ENCODE measurements at regions not wholly inside any gene's neighbourhood (a gene's known extent, or its start where the extent isn't known, plus 50 kb on each side); places are given as distances from the start of the nearest gene placed in this dataset.

DNA sequence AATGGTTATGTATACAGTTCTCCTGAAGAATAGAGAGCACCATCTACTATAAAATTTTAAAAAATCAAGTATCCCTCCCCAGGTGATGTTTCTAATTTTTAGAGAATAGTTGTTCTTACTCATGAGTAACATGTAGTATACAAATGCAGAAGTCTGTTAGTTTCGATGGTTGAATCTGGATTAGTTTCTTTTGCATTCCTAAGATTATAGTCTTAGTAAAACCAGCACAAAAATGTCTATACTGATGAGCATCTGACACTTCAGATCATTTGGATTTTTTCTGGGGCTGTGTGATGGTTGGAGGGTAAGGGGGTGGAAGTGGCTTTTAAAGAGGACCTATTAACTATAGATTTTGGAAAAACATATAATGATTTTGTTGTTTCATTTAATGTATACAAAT, 167.3 kb upstream of the SGO1 start:
- DNase-seq (ENCODE audit: extremely low spot score in 2 of 2) = no peak
- no peaks in the 10 kb centered on the region for H3K4me1 ChIP-seq
- no peak for TF ChIP-seq POLR2AphosphoS5 (IDR thresholded peaks at IDR 0.05; ENCODE audit: insufficient read depth in 1 of 2, low read depth in 1 of 2)
- no peak for TF ChIP-seq POLR2A (IDR thresholded peaks at IDR 0.05)
- TF ChIP-seq, protein P1, sequence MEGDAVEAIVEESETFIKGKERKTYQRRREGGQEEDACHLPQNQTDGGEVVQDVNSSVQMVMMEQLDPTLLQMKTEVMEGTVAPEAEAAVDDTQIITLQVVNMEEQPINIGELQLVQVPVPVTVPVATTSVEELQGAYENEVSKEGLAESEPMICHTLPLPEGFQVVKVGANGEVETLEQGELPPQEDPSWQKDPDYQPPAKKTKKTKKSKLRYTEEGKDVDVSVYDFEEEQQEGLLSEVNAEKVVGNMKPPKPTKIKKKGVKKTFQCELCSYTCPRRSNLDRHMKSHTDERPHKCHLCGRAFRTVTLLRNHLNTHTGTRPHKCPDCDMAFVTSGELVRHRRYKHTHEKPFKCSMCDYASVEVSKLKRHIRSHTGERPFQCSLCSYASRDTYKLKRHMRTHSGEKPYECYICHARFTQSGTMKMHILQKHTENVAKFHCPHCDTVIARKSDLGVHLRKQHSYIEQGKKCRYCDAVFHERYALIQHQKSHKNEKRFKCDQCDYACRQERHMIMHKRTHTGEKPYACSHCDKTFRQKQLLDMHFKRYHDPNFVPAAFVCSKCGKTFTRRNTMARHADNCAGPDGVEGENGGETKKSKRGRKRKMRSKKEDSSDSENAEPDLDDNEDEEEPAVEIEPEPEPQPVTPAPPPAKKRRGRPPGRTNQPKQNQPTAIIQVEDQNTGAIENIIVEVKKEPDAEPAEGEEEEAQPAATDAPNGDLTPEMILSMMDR (IDR thresholded peaks at IDR 0.05) = no peak
- H3K27me3 ChIP-seq = no peaks in the 10 kb centered on the region
- H3K4me3 ChIP-seq = no peak overlapping the region
- H3K27ac ChIP-seq = no peak overlapping the region
- intact Hi-C loops (cut with DNase I) = no loop called here
- no peaks in the 10 kb centered on the region for H3K36me3 ChIP-seq
- H3K9me3 ChIP-seq = no peaks in the 10 kb centered on the region

DNA sequence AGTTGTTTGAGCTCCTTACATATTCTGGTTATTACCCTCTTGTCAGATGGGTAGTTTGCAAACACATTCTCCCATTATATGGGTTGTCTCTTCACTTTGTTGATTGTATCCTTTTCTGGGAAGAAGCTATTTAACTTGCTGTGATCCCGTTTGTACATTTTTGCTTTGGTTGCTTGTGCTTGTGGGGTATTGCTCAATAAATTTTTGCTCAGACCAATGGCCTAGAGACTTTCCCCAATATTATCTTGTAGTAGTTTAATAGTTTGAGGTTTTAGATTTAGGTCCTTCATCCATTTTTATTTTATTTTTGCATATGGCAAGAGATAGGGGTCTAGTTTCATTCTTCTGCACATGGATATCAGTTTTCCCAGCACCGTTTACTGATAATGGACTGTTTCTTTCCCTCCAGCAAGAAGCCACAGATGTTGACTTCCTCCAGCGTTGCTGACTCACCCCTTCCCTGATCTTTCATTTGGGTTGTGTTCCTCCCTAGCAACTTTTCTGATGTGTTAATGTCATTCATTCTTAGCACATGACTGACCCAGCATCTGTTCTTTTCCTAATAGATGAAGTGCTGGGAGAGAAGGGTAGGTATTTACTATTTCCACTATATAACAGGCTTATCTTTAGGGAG, 166.7 kb upstream of the SGO1 start:
- TF ChIP-seq, protein P1 (IDR thresholded peaks at IDR 0.05) = no peak
- TF ChIP-seq POLR2A (IDR thresholded peaks at IDR 0.05) (no peak), POLR2AphosphoS5 (IDR thresholded peaks at IDR 0.05; ENCODE audit: insufficient read depth in 1 of 2, low read depth in 1 of 2) (no peak)
- no peaks in the 10 kb centered on the region for H3K9me3 ChIP-seq
- no peak for DNase-seq (ENCODE audit: extremely low spot score in 2 of 2)
- H3K36me3 ChIP-seq = no peaks in the 10 kb centered on the region
- no peak overlapping the region for H3K4me3 ChIP-seq
- H3K4me1 ChIP-seq = no peaks in the 10 kb centered on the region
- no peaks in the 10 kb centered on the region for H3K27me3 ChIP-seq
- intact Hi-C loops (cut with DNase I) = no loop called here
- H3K27ac ChIP-seq = no peak overlapping the region

DNA sequence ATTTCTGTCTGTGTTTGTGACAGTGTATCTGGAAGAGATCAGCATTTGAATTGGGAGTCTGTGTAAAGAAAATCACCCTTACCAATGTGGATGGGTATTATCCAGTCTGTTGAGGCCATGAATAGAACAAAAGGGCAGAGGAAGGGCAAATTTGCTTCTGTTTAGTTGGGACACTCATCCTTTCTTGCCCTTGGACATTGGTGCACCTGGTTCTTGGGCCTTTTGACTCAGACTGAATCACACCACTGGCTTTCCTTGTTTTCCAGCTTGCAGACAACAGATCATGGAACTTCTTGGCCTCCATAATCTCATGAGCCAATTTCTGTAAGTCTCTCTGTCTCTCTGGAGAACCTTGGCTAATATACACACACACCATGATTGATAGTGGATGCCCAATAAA, 164.4 kb upstream of the SGO1 start:
- H3K27ac ChIP-seq = no peak overlapping the region
- intact Hi-C loops (cut with DNase I) = no loop called here
- H3K4me3 ChIP-seq = no peak overlapping the region
- no peaks in the 10 kb centered on the region for H3K4me1 ChIP-seq
- TF ChIP-seq POLR2AphosphoS5 (IDR thresholded peaks at IDR 0.05; ENCODE audit: insufficient read depth in 1 of 2, low read depth in 1 of 2) = no peak
- no peak for TF ChIP-seq POLR2A (IDR thresholded peaks at IDR 0.05)
- TF ChIP-seq, protein P1 (IDR thresholded peaks at IDR 0.05) = no peak
- no peak for DNase-seq (ENCODE audit: extremely low spot score in 2 of 2)
- no peaks in the 10 kb centered on the region for H3K27me3 ChIP-seq
- no peaks in the 10 kb centered on the region for H3K9me3 ChIP-seq
- H3K36me3 ChIP-seq = no peaks in the 10 kb centered on the region

DNA sequence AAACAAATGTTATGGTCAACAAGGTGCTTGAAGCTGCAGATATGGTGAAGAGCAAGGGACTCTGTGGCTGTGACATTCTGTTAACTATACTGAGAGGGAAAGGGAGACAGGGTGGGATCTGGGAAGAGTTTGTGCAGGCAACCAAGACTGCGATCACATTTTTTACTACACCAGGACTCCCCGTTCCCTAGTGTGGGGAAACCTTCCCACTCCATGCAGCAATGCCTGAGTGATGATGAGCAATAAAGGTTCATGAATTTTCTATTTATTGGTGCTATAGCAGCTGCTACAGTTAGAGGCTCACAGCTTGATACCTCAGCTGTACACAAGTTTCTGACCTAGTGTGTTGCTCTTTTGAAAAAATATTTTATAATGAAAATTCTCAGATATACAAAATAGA, 160.9 kb upstream of the SGO1 start:
- TF ChIP-seq, protein P1 (IDR thresholded peaks at IDR 0.05) = no peak
- no peak for TF ChIP-seq POLR2AphosphoS5 (IDR thresholded peaks at IDR 0.05; ENCODE audit: insufficient read depth in 1 of 2, low read depth in 1 of 2)
- TF ChIP-seq POLR2A (IDR thresholded peaks at IDR 0.05) = no peak
- DNase-seq (ENCODE audit: extremely low spot score in 2 of 2) = no peak
- Histone ChIP-seq H3K27me3 (no peaks in the 10 kb centered on the region), H3K4me3 (no peak overlapping the region), H3K9me3 (no peaks in the 10 kb centered on the region), H3K27ac (no peak overlapping the region), H3K4me1 (no peaks in the 10 kb centered on the region), H3K36me3 (no peaks in the 10 kb centered on the region)
- intact Hi-C loops (cut with DNase I) = no loop called here

DNA sequence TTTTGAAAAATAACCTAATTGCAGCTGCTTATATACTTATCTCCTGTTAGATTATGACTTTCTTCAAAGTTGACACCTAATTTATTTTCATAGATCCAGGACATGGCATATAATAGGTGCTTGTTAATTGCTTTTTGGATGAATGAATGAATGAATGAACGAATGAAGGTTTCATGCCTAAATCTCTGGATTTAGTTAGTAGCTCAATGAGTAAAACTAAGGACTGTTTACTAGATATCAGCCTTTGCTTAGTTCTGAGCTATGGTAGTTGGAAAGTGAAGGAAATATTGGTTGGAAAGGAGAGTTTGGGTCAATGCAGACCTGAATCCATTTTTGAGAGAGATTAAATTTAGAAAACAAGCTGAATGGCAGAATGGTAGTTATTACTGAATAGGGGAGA, 160.4 kb upstream of the SGO1 start:
- Histone ChIP-seq H3K36me3 (no peaks in the 10 kb centered on the region), H3K27ac (no peak overlapping the region), H3K4me3 (no peak overlapping the region), H3K27me3 (no peaks in the 10 kb centered on the region), H3K9me3 (no peaks in the 10 kb centered on the region), H3K4me1 (no peaks in the 10 kb centered on the region)
- TF ChIP-seq POLR2A (IDR thresholded peaks at IDR 0.05) (no peak), POLR2AphosphoS5 (IDR thresholded peaks at IDR 0.05; ENCODE audit: insufficient read depth in 1 of 2, low read depth in 1 of 2) (no peak)
- TF ChIP-seq, protein P1 (IDR thresholded peaks at IDR 0.05) = no peak
- intact Hi-C loops (cut with DNase I) = no loop called here
- no peak for DNase-seq (ENCODE audit: extremely low spot score in 2 of 2)

All from vagina (tissue), 2 donors.